Panc1 (cell line): ENCODE measurements at regions not wholly inside any gene's neighbourhood (a gene's known extent, or its start where the extent isn't known, plus 50 kb on each side); places are given as distances from the start of the nearest gene placed in this dataset.

Experiments used
- ATAC-seq: fragments of 200-7000 bp; cut with Tn5 transposase; 2 replicates; pipeline ENCODE4 v1.9.1; 2020; ENCODE audit warnings: mild to moderate bottlenecking, moderate library complexity
- BruUV-seq: library from RNA; stranded (reverse); fragments of 400-500 nt; replicated peaks from 2 replicates; lab custom pipeline; 2021; lab: Mats Ljungman, UMichigan
- CTCF ChIA-PET: fragments of 300-600 bp; sonication (Branson Sonifier 250); formaldehyde crosslinking; loops from one replicate; lab custom pipeline; 2022; ENCODE audit warnings: antibody characterized with exemption; lab: Charles Lee
- POLR2A ChIA-PET: fragments of 300-600 bp; sonication (Branson Sonifier 250); formaldehyde crosslinking; loops from one replicate; lab custom pipeline; 2022; ENCODE audit warnings: antibody characterized with exemption; lab: Charles Lee
- DNase-seq: peaks from one replicate; pipeline ENCODE4 v3.0.0-alpha.2; 2010; ENCODE audit warnings: low read depth, low spot score
- H3K27ac ChIP-seq: 2 replicates; pipeline ENCODE4 v1.5.1; 2011; ENCODE audit warnings: mild to moderate bottlenecking, low read length, inconsistent platforms
- H3K27me3 ChIP-seq: fragments of 200-500 bp; sonication (Bioruptor generic); 2 replicates; pipeline ENCODE4 v1.6.0; 2014; ENCODE audit warnings: low read length, inconsistent platforms; ENCODE audit not compliant: control insufficient read depth, insufficient read depth
- H3K36me3 ChIP-seq: fragments of 200-500 bp; sonication (Bioruptor generic); 2 replicates; pipeline ENCODE4 v1.5.1; 2014; ENCODE audit warnings: inconsistent platforms, mild to moderate bottlenecking, low read length, moderate library complexity; ENCODE audit not compliant: control insufficient read depth, insufficient read depth
- H3K4me1 ChIP-seq: 2 replicates; pipeline ENCODE4 v1.5.1; 2011; ENCODE audit warnings: inconsistent platforms, mild to moderate bottlenecking, low read length, moderate library complexity; ENCODE audit not compliant: control insufficient read depth, insufficient read depth
- H3K4me3 ChIP-seq, 2 experiments: 2 replicates each; pipeline ENCODE4 v1.5.1; 2011 to 2012; ENCODE audit warnings: low read depth in 2 of 2, low read length in 2 of 2, mild to moderate bottlenecking in 2 of 2, inconsistent platforms in 1 of 2, moderate library complexity in 1 of 2
- H3K9me3 ChIP-seq: fragments of 200-500 bp; sonication (Bioruptor generic); 2 replicates; pipeline ENCODE4 v1.5.1; 2014; ENCODE audit warnings: low read depth, mild to moderate bottlenecking, inconsistent platforms, low read length, moderate library complexity; ENCODE audit not compliant: control insufficient read depth, insufficient read depth
- POLR2AphosphoS5 ChIP-seq: IDR thresholded peaks from 2 replicates; pipeline ENCODE4 v1.6.1; 2012; ENCODE audit warnings: mild to moderate bottlenecking, low read depth, low read length, moderate library complexity
- SIN3A ChIP-seq: IDR thresholded peaks from 2 replicates; pipeline ENCODE4 v1.6.1; 2012; ENCODE audit warnings: low read depth, mild to moderate bottlenecking, low read length, moderate library complexity, borderline replicate concordance; ENCODE audit not compliant: insufficient read depth
- TCF7L2 ChIP-seq: IDR thresholded peaks from 2 replicates; pipeline ENCODE4 v1.6.1; 2011; ENCODE audit warnings: mild to moderate bottlenecking, low read depth, low read length, inconsistent platforms
- in situ Hi-C: cut with HindIII; loops from 2 replicates; pipeline ENCODE4 v1.10.0; 2016; ENCODE audit warnings: low sequenced_read_pairs, low pct_unique_long_range_greater_than_20kb
- intact Hi-C: fragments of 100-400 bp; cut with micrococcal nuclease; formaldehyde crosslinking; loops from one replicate; pipeline ENCODE4 v1.10.0; 2022; ENCODE audit not compliant: unreplicated experiment
- TF ChIP-seq, protein P1 (sequence below): fragments of 450-650 bp; IDR thresholded peaks from 2 replicates; pipeline ENCODE4 v1.5.1; 2017; ENCODE audit warnings: mild to moderate bottlenecking
- TF ChIP-seq, protein P2 (sequence below), 2 experiments: IDR thresholded peaks; 2 replicates each; pipeline ENCODE4 v1.6.1; 2011 to 2012; ENCODE audit warnings: low read depth in 2 of 2, control low read depth in 1 of 2, low read length in 1 of 2, mild to moderate bottlenecking in 1 of 2, moderate library complexity in 1 of 2; ENCODE audit not compliant: insufficient read depth in 1 of 2

DNA sequence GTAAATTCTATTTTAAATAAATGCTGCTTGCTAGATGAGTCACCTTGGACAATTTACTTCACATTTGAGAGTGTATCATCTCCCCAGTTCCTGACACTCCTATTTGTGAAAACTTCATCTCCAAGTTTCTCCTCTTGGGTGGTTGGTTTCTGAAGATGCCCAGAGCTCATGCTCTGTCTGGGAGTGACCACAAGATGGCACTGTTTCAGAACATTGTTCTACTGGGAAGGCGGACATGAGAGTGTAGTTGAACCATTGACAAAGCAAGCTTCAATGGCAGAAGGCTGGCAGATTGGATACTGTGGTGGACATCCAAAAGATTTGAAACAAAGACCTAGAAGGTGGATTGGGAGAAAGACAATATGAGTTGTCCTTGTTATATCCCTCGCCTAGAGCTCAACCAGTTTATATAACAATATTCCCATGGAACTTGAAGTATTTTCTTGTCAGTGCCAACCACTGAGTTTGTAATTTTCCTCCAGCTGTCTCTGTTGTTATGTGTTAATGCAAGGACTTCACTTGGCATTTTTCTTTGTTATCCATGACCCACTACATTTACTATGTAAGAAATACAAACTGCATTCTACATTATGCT lies 234.3 kb upstream of the ANKH start:
- ChIA-PET POLR2A (no interaction called here), CTCF (interaction anchor here (0.6 to 0.8 kb wide), 2 partner anchors 14 to 1350 kb away, joined by 4 read pairs; no protein-coding TSS in a partner anchor)
- intact Hi-C loops (loop anchor here (5.0 kb wide), 1 partner anchor 686 kb away; no protein-coding TSS in a partner anchor), in situ Hi-C loops (no loop called here)
- BruUV-seq, result no TSS peak
- H3K9me3 ChIP-seq, result no peaks in the 10 kb centered on the region
- H3K4me3 ChIP-seq, result no peak overlapping the region
- no peaks in the 10 kb centered on the region for H3K4me1 ChIP-seq
- DNase-seq (peak; percentile 41), ATAC-seq (peak; percentile 80)
- no peaks in the 10 kb centered on the region for H3K36me3 ChIP-seq
- TF ChIP-seq, protein P1, sequence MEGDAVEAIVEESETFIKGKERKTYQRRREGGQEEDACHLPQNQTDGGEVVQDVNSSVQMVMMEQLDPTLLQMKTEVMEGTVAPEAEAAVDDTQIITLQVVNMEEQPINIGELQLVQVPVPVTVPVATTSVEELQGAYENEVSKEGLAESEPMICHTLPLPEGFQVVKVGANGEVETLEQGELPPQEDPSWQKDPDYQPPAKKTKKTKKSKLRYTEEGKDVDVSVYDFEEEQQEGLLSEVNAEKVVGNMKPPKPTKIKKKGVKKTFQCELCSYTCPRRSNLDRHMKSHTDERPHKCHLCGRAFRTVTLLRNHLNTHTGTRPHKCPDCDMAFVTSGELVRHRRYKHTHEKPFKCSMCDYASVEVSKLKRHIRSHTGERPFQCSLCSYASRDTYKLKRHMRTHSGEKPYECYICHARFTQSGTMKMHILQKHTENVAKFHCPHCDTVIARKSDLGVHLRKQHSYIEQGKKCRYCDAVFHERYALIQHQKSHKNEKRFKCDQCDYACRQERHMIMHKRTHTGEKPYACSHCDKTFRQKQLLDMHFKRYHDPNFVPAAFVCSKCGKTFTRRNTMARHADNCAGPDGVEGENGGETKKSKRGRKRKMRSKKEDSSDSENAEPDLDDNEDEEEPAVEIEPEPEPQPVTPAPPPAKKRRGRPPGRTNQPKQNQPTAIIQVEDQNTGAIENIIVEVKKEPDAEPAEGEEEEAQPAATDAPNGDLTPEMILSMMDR, result peak; percentile 80
- TF ChIP-seq SIN3A, result no peak
- H3K27ac ChIP-seq, result no peak overlapping the region
- H3K27me3 ChIP-seq, result 0 out of 2 replicates have a peak, but pooled peaks cover 2% of the 10 kb centered on the region

DNA sequence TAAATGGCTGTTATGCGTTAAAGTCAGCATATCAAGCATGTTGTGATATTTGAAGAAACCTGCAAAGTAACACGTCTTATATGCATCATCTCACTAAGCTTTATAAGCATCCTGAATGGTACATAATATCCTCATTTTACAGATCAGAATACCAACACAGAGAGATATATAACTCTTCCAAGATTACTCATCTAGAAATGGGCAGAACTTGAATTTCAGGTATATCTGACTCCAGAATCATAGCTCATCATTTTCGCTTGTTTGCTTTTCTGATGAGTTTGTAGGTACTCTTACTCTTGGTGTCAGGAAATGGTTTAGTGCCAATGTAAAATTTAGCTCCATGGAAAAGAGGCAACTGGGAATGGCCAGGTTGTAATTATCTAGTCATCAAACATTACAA lies 232.3 kb upstream of the ANKH start:
- in situ Hi-C loops (no loop called here), intact Hi-C loops (no loop called here)
- BruUV-seq, result no TSS peak
- Histone ChIP-seq H3K4me3 (no peak overlapping the region), H3K27me3 (0 out of 2 replicates have a peak, but pooled peaks cover 2% of the 10 kb centered on the region), H3K27ac (no peak overlapping the region), H3K36me3 (no peaks in the 10 kb centered on the region), H3K4me1 (no peaks in the 10 kb centered on the region), H3K9me3 (no peaks in the 10 kb centered on the region)
- no peak for ATAC-seq
- TF ChIP-seq SIN3A, result no peak
- TF ChIP-seq TCF7L2, result no peak
- TF ChIP-seq, protein P1, result no peak
- TF ChIP-seq, protein P2, sequence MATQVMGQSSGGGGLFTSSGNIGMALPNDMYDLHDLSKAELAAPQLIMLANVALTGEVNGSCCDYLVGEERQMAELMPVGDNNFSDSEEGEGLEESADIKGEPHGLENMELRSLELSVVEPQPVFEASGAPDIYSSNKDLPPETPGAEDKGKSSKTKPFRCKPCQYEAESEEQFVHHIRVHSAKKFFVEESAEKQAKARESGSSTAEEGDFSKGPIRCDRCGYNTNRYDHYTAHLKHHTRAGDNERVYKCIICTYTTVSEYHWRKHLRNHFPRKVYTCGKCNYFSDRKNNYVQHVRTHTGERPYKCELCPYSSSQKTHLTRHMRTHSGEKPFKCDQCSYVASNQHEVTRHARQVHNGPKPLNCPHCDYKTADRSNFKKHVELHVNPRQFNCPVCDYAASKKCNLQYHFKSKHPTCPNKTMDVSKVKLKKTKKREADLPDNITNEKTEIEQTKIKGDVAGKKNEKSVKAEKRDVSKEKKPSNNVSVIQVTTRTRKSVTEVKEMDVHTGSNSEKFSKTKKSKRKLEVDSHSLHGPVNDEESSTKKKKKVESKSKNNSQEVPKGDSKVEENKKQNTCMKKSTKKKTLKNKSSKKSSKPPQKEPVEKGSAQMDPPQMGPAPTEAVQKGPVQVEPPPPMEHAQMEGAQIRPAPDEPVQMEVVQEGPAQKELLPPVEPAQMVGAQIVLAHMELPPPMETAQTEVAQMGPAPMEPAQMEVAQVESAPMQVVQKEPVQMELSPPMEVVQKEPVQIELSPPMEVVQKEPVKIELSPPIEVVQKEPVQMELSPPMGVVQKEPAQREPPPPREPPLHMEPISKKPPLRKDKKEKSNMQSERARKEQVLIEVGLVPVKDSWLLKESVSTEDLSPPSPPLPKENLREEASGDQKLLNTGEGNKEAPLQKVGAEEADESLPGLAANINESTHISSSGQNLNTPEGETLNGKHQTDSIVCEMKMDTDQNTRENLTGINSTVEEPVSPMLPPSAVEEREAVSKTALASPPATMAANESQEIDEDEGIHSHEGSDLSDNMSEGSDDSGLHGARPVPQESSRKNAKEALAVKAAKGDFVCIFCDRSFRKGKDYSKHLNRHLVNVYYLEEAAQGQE (IDR thresholded peaks at IDR 0.05; ENCODE audit: insufficient read depth in 1 of 2, low read depth in 2 of 2, low read length in 1 of 2), result no peak
- TF ChIP-seq POLR2AphosphoS5, result no peak
- ChIA-PET POLR2A (no interaction called here), CTCF (no interaction called here)
- no peak for DNase-seq
